ENCODE measurements at regions not wholly inside any gene's neighbourhood (a gene's known extent, or its start where the extent isn't known, plus 50 kb on each side); places are given as distances from the start of the nearest gene placed in this dataset.

DNA sequence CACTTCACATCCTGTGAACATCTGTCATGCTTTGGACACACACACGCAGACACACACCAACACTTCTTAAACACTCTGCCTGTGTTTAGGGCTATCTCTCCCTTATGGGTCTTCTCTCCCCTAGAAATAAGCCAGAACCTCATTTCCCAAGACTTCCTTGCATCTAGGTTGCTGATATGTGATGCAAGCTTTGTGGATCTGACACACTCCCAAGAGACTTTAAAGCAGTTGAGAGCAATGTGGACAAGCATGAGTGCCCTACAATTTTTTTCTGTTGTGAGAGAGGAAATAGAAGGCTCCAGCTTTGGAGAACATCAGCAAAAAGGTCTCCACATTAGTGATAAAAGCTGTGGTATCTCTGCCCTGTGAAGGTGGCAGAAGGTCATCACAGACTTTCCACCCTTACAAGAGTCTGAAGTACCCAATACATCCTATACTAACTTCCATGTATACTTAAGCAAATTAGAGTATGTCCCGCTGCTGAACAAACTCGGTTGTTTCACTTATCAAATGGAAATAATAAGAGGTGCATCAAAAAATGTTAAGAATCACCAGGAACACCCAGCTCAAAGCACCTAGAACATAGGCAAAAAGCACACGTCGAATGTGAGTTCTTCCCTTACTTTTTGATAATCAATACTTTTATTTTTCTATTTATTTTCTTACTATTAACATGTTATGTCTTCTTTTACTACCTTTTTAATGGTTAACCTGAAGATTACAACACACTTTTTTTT lies 267.6 kb downstream of the SETD4 start:
- DNase-seq: no peak

DNA sequence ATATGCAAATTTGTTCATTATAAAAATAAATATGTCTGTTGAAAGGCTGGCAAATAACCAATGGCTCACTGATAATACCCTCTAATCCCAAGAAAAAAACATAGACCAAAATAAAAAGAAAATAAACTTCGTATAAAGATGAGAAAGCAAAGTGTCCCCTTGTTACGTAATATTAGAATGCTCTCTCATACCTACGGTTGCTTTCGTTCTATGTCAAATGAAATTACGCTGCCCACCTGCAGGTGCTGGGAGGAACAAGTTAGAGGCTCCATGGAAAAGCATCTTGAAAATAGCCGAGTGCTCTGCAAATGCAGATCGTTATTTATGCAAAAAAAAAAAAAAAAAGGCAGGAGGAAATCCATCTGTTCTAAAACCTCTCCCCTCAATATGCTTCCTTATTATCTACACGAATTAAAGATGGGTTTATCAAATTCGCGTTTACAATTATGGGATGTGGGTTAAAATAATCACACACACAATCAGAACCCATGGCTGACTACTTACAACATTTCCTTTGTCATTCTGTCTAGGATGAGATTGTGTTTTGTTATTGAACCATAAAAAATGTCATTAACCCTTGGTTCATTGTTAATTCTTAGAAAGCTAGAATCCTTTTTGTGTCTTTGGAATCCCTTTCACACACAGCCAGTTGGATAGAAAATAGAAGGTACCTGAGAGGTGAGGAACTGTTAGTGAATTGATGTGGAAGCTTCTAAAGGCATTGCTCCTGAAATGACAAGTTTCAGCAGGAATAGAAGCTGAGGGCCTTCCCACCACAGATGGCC lies 268.6 kb downstream of the SETD4 start:
- no peak for DNase-seq

DNA sequence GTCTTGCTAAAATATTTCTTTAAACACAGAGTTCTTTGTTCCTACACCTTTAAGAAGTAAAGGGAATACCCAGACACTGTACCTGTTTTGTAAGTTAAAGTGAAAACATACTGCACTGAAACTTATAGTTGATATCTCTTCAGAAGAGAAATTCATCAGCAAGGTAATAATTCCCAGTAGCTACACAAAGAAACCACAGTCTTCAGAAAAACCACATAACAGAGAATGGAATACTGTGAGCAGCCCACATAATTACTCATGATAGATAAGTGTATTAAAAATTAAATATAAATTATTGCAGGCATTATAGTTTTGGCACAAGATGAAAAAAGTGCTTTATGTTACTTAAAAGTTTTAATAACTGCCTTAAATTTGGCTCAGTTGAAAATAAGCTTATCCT lies 276.6 kb downstream of the SETD4 start:
- DNase-seq: no peak

DNA sequence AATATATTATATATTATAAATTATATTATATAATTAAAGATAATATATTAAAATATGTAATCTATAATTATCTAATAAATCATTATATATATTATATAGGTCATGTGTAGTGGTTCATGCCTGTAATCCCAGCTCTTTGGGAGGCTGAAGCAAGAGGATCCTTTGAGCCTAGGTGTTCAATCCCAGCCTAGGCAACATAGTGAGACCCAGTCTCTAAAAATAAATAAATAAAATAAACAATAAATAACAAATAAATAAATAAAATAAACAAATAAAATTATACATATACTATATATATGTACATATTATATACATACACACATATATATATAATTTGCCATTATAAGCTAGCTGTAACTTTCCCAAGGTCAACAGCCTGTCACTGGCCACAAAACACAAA lies 277.7 kb downstream of the SETD4 start:
- DNase-seq: no peak

DNA sequence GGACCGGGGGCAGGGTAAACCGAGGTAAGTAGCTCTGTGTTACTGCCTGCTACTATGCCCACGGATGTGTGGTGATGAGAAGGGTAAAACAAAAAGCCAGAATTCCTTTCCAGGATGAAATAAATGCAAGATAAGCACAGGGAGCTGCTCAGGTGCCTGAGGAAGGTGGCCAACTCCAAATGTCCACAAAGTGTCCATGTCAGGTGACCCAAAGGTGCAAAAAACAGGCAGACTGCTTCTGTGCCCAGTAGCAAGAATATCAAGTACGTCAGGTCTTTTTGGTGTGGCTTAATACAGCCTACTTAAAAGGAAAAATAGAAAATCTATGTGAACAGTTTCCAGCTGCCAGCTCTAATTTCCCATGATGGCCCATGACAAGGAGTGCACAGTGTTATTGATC lies 279.3 kb downstream of the SETD4 start:
- no peak for DNase-seq

DNA sequence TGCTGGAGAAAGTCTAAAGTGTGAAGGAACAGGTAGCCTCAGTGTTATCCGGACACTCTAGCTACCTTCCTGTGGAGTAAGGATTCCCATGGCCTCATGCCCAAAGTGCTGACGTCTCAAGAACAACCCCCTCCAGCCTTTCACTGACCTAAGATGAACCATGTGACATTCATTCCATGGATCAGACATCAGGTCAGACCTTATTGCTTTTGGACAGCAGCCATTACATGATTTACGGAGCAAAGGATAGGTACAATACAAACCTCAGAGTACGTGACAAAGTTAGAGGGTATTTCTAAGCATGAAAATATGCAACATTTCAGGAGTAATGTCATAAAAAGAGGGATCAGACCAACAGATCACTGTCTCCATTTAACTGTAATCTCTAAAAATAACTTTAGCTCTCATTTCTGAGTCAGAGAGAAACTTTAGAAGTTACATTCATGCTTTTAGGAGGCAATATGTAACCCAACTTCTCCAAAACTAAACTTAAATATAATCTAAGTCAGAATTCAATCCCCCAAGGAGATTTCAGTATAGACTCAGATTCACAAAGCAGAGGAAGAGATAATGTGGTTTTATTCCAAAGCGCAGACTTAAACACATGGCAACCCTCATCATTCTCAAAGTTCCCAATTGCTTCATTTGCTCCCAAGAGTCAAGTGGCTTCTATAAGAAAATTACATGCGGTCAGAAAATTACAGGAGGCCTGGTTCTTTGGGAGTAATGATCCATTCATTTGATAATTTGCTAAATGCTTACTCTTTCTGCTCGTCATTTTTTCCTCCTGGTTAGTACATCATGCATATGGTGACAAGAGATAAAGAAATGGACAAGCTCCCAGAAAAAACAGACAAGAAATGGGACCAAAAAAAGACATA lies 280.4 kb downstream of the SETD4 start:
- DNase-seq: no peak

DNA sequence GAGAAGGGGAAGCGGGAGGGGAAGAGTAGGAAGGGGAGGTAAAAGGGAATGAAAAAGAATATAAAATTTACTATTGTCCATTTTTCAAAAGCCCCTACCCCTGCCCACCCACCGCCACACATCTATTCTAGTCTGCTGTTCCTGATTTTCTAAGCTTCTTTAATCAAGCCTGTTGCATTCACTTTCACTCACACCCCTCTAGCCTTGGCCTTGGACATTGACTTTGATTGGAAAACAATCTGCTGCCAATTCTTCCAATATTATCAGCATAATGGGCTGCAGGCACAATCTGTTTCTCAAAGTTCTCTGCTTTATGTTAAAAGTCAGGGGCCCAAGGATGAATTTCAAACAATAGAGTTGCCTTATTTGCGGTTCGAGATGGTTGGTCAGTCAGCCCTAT lies 281.2 kb downstream of the SETD4 start:
- DNase-seq: no peak

DNA sequence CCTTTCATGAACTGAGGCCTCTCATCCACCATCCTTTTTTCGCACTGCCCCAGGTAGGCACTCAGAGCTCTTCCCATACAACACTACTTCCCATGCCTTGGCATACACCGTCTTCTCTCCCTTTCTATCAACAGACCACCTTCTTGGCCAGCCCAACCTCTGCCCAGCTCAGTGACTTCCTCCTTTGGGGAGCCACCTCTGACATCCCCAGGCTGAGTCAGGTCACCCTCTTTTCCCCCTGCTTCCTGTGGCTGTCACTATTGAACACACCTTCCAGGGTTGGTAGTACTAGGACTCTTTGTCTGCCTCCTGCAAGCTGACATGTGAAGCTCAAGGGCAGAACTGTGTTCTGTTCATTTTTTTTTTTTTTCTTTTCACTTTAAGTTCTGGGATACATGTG lies 283.2 kb downstream of the SETD4 start:
- DNase-seq: no peak

DNA sequence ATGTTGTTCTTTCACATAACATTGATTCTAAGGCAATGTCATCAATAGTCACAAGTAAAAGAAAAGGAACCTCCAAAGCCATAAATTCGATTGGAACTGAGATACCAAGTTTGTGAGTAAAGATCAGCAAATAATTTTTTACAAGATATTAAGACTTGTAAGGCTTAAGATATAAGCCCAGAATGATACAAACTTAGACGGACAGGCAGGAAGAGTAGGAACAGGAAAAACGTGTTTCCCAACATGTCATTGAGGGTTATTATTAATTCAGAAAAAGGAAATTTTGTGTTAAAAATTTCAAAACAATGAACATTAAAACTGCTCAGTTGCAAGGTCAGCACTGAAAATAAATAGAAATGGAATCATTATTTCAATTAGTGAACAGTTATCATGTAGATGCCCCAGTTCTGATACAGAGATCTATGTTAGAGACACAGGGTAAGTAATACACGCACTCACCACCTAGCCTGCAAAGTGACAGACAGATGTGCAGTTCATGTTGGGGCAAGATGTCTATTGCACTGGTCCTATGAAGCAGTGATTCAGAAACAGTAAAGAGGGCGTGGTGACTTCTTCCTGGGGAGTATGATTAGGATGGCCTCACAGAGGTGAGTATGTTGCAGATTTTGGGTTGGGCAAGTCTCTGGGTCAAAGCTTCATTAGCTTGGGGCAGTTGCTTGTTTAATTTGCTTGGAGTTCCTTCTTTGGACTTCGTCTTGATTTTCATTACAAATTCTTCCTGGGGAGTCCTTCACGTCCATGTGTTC lies 284.4 kb downstream of the SETD4 start:
- no peak for DNase-seq

DNA sequence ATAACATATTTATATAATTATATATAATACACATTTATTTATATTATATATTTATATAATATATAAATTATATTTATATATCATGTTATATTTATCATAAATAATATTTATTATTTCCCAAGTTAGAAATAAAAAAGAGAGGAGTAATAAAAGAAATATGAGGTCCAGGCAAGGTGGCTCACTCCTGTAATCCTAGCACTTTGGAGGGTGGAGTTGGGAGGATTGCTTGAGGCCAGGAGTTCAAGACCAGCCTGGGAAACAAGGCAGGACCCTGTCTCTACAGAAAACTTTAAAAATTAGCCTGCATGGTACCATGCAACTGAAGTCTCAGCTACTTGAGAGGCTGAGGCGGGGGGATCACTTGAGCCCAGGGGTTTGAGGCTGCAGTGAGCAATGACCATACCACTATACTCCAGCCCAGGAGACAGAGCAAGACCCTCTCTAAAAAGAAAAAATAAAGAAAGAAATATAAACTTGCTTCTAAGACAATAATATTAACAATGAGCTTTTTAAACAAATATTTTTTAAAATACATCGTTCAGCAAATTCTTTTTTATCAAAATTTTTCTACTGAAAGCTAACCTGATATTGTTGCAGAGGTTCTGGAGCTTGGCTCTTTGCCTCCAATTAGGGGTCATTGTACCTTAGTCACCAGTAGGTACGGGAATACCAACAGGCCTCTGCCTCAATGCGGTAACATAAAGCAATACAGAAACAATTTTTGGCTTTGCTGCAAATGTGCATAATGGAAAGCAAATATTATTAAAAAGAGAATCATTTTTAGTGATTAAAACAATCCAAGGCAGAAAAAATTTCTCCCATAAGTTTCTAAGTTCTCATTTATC lies 290.0 kb downstream of the SETD4 start:
- no peak for DNase-seq

DNA sequence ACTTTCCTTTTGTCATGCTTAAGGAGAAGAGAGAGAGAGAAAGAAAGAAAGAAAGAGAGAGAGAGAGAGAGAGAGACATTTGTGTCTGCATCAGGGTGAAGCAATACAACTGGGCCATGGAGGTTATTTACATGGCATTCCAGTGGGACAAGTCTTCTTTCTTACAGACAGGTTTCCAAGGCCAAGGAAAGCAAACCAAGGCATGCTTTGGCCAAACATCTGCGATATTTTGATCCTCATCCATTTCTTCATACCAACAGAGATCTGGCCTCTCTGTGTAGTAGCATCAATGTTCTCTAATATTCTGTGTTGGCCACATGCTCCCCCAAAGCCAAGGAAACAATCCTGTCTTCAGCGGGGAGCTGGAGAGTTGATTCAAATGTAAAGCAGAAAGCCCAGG lies 292.1 kb downstream of the SETD4 start:
- DNase-seq: no peak

DNA sequence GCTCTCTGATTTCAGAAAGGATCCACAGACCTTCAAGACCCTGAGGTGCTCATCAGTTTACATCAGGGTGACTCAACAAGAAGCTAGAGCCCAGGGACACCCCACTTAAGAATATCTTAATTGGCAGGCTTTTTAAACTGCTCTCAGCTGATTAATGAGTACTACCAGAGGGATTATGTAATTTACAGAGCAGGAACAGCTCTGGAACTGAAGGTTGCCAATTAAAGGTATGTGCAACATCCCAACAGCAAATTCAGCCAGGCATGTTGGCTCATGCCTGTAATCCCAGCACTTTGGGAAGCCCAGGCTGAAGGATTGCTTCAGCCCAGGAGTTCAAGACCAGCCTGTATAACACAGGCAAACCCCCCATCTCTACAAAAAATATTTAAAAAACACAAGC lies 295.7 kb downstream of the SETD4 start:
- no peak for DNase-seq

DNA sequence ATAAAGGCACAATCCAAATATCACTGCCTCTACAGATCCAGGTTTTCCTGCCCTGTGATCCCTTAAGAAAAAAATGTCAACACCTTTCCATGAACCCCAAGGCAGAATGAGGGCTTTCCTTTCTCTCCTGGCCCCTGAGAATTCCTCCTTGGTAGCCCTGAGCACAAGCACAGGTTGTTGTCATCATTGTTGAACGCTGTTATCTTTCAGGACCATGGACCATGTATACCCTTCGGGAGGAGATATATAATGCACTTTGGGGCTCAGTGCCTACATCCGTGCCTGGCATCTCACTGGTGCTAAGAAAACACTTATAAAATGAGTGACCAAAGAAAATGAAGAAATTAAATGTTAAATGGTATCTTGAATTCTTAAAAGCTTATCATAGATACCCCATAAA lies 296.2 kb downstream of the SETD4 start:
- DNase-seq: no peak

DNA sequence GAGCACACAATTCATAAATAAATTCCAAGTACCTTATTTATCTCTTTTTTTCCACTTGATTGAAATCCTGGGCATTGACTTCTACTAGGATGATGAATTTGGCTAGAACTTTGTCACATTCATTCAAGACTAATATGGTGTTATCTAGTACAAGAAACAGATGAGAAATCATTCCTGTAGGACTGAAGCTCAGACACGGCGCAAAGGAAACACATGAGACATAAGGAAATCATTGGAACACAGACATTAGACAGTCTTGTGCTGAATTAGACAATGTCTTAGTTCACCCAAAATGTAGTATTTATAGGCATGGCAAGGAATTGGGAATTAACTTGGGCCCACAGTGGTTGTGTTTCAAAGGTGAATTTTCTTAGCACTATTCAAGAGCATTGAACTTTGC lies 305.7 kb downstream of the SETD4 start:
- no peak for DNase-seq

DNA sequence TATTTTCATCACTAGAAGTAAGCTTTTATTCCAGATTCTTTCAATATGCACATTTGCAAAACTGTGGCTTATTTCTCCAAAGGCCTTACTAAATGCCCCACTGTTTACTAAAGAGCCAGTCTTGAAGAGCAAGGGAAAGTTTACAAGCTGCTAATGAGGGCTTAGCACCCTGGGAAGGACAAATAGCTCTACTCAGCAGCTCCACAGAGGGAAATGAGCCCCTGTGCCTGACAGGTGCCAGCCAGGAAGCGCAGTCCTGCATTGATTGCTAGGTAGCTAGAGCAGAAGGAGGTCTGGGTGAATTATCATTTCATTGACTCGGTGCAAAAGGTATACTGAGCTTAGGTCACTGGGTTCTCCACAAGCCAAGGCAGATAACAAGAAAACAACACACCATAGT lies 307.0 kb downstream of the SETD4 start:
- peak; percentile 50 for DNase-seq

DNA sequence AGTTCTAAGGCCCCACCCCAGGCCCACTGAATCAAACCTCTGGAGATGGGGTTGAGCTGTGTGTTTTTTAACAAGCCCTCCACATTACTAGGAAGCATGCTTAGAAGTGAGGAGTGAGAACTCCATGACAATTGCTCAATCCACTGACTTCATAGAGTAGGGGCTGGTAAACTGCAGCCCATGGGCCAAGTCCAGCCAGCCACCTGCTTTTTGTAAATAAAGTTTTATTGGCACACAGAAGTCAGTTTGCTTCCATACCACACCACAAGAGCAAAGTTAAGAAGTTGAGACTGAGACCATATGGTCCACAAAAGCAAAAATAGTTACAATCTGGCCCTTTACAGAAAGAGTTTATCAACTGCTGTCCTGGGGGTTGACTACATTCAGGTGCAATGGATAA lies 309.2 kb downstream of the SETD4 start:
- no peak for DNase-seq

DNA sequence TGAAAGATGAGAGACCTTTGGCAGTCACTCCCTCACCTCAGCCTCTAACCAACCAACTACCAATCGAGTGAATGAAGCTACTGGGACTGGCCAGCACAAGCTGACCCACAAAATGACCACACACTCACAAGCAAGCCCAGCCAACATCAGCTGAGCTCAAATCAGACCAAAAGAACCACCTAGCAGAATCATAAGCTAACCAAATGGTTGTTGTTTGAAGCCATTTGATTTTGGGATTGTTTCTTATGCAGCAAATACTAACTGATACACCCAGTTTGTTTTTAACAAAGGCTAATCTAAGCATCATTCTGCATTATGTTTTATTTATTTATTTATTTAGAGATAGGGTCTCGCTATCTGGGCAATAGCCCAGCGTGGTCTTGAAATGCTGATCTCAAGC lies 310.4 kb downstream of the SETD4 start:
- DNase-seq: no peak

DNA sequence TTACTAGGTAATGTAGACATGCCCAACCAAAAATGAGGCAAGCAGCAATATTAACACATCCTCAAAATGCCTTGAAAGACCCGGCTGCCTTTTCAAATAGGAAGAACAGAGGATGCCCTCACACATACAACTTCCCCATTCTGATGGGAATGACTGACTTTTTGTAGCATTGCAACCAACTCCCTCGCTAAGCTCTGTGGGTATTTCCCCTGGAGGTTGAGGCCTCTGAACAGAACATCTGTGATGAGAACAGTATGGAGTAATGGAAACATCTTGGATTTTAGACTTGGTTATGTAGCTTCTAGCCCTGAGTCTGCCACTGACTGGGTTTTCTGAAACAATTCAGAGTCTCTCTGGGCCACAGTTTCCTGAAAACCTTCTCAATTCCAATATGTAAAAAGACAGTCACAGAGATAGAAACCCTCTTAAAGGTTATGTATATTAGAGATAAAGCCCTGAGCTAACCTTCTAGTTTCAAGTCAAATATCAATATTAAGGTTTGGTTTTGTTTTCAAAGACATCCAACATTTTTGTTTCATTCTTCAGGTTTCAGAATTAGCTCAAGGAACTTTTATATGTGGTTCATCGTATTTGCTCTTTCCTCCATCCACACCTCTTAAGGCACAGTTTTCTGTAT lies 311.5 kb downstream of the SETD4 start:
- no peak for DNase-seq

DNA sequence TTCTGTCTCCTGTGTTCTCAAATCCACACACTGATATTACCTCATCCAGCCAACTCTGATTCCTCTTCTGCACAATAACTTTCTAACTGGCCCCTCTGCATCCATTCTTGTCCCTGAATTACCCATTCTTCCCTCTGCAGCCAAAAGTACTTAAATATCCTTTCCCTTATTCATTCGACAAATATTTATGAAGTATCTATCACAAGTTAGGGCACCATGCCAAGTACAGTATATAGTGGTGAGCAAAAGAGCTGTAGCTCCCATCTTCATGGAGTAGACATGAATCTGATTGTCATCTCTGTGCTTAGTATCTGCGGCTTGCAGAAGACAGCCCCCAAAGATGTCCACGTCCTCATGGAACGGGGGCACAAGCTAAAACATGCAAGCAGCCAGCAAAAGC lies 316.8 kb downstream of the SETD4 start:
- no peak for DNase-seq

DNA sequence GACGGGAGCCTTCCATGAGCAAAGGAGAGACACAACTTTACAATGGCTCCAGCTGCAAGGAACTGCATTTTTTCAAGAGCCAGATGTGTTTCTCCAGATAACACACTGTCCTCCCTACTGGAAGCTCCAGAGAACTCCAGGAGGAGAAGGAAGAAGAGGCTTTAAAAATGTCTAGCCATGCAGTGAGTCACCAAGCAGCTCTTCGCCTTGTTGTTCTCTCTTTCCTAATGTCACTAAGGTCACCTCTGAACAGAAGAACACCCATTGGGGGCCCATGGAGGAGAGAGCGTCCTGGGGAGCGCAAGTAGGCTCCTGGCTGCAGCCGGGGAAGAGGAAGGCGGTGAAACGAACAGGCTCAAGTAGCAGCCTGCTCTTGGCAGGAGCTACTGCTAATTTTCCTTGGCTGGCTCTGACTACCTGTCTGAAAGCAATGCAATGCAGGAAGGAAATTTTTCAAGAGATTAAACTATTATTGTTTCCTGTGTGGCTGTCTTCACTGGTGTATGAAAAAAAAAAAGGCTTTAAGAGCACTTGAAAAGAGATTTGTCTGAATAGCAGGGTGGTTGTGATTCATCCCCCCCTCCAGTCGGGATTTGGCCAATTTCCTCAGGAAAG lies 321.9 kb downstream of the SETD4 start:
- no peak for DNase-seq

DNA sequence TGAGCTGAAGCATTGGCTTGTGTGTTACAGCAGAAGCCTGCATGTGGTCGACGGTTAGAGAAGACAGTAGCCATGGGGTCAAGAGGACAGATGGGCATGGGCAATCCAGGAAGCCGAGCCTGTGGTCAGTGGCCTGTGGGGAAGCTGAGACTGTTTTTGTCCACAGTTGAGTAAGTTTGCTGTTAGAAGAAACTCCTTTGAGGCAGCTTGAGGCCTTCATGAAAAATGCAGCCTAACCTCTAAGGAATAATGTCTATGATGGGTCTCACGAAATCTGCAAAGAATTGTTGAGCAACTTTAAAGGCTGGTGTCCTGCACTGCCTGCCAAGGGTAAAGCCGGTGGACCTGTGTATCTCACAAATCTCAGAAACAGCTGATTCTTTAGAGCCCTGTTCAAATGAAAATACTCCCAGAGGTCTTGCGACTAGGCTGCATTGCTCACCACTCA lies 322.4 kb downstream of the SETD4 start:
- no peak for DNase-seq
